GM18870 (cell line): ENCODE measurements at regions not wholly inside any gene's neighbourhood (a gene's known extent, or its start where the extent isn't known, plus 50 kb on each side); places are given as distances from the start of the nearest gene placed in this dataset.
"Not testable (repeated sequence)": the region's sequence is repeated elsewhere in the genome, so short reads cannot be mapped to it uniquely, and the experiment has no call there.

Experiments
- ATAC-seq: cut with Tn5 transposase; IDR thresholded peaks from one replicate; pipeline ENCODE4 v1.9.1; 2021; ENCODE audit warnings: moderate library complexity; ENCODE audit not compliant: unreplicated experiment

DNA sequence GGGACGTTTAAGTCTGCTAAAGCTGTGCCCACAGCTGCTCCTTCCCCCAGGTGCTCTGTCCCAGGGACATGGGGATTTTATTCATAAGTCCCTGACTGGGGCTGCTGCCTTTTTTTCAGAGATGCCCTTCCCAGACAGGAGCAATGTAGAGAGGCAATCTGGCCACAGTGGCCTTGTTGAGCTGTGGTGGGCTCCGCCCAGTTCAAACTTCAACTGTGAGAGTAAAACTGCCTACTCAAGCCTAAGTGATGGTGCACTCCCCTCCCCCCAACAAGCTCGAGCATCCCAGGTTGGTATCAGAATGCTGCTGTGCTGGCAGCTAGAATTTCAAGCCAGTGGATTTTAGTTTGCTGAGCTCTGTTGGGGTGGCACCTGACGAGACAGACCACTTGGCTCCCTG is 1371.4 kb downstream of the ADGRL3 start:
- no peak for ATAC-seq

DNA sequence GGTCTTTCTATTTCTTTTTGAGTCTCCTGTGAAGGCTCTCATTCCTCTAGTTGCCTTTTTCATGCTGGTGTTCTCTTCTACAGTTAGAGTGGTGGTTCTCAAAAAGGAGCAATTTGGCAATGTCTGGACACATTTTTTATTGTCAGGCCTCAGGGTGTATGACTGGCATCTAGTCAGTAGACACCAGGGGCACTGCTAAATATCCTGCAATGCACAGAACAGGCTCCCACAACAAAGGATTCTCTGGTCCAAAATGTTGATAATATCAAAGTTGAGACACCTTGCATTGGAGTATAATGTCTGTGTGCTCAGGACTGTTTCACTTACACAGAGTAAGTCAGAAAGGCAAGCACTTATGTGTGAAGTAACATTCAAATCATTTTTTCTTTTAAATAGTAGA is 1360.7 kb downstream of the ADGRL3 start:
- no peak for ATAC-seq

DNA sequence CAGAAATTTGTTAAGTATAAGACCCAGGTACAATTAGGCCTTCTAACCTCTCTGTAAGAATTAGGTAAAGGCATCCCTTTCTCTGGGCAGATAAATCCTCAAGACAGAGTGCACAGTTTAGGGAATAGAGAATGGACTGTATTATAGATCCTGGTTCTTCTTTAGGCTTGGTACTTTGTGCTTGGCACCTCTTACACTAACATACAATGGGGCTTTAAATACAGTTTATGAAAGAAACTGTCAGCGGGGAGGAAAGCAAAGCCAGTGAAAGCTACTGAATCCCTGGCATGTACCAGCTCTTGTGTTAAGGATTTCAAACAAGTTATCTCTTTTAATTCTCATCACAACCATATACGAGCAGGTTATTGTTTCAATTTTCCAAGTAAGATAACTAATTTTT is 1350.0 kb downstream of the ADGRL3 start:
- no peak for ATAC-seq

DNA sequence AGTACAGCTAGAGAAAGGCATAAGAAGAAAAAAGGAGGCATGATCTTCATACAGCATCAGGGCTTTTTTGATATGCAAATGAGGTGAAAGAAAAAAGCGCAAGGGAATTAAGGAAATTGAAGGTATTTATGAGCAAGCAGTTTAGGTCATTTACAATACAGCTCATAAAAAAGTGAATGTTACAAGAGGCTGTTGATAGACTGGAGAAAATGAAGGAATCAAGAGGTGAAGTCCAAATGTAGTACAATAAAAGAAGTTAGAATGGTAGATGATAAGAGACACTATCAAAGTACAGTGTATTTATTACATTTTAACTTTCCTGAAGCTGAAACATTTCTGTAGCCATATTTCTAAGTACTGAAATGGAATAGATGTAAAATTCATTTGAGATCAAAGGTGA is 1349.5 kb downstream of the ADGRL3 start:
- no peak for ATAC-seq

DNA sequence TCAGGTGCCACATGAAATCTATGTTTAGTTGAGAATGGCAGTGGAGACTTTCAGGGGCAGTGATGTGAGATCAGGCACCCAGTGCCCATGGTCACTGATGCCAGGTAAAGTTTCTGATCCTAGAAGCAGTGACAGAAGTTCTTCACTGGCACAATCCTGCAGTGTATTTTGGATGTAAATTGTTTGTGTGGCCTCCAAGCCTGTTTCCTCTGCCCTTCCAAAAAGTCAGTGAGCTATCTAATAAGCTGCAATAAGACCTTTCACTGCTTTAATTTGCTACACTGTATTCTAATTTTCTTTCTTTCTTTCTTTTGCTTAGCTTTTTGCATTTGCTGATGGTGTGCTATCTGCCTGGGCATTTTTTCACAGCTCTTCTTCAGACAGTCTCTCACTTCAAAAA is 1348.6 kb downstream of the ADGRL3 start:
- no peak for ATAC-seq

DNA sequence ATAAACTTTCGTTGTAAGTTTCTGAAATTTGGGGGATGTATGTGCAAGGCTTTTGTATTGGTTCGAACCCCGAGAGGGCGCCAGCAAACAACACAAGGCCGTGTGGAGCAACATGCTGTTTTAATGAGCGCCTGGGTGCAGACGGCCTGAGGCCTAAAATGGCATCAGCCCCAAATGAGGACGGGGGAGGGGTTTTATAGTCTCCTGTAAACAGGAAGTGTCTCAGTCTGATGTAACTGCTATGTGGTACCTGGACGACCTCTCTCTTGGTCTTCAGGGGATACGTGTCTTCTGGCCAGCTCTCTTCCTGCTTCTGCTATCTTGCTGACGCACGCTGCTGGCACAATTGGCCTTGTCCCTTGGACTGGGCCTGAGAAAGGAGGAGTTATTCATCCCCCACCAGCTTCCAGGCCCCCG is 1348.0 kb downstream of the ADGRL3 start:
- ATAC-seq, result no peak

DNA sequence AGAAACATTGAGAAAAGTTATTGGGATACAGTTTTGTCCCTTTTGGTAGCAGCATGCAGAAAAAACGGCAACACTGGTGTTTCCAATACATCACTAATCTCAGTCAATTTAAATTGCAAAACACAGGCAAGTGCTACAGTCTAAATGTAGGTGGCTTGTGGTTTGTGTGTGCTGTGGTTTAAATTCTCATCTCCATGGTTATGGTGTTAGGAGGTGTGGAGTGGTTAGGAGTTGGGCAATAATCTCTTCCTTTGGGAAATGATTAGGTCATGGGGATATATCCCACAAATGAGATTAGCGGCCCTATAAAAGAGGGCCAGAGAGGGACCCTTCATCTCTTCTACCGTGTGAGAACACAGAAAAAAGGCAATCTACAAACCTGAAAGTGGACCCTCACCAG is 1344.3 kb downstream of the ADGRL3 start:
- no peak for ATAC-seq

DNA sequence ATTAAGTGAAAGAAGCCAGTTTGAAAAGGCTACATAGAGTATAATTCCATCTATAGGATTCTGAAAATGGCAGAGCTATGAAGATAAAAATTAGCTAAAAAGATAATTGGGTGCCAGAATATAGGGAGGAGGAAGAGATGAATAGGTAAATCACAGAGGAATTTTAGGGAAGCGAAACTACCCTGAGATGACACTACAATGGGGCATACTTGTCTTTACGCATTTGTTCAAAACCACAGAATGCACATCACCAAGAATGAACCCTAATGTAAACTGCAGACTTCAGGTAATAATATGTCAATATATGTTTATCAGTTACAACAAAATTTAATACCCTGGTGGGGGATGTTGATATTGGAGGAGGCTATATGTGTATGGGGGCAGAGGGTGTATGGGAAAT is 1342.9 kb downstream of the ADGRL3 start:
- ATAC-seq, result no peak

DNA sequence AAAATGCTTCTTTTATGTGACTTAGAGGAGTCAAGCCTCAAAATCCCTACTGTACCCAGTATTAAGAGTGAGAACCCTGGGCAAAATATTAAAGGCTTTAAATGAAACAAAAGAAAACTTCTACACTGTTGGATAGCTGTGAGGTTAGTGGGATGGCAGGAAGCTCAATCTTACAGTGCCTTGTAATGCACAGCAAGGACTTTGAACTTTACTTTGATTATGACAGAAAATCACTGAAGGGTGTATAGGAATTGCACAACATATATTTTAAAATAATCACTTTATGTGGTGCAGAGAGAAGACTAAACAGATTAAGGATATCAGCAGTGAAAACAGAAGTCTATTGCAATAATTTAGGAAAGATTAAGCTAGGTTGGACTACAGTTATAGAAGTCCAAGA is 1333.4 kb downstream of the ADGRL3 start:
- ATAC-seq, result no peak

DNA sequence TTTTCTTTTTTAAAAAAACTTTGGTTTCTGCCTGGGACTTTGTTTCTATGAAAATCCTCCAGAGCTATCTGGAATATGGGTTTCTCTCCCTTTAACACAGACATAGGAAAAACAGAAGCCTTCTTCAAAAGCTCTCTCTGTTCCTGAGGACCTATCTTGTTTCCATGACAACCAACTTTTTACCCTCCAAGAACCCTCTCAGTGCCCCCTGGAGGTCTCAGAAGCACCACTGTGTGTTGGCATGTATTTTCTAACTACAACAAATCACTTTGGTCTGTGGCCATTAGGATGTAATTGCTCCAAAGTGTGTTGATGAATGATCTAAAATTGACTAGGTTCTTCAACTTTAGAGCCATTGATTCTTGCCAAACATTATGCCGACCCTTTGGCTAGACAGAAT is 1331.6 kb downstream of the ADGRL3 start:
- no peak for ATAC-seq

DNA sequence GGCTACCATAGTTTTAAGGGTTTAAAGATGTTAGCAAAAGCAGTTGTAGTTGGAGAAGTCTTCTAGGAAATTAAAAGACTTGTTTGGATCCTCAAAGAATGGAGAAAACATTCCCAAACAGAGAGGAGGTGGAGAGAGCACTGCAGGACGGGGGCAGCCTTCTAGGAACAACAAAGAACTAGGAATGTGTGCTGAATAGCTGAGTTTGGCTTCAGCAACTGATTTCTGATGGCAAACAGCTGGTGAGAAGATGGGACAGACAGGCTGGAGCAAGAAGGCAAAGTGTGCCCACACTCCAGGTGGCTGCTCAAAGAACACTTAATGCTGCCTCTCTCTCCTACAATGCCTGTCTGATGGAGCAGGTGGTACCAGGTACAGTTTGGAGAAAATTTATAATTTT is 1331.1 kb downstream of the ADGRL3 start:
- no peak for ATAC-seq

DNA sequence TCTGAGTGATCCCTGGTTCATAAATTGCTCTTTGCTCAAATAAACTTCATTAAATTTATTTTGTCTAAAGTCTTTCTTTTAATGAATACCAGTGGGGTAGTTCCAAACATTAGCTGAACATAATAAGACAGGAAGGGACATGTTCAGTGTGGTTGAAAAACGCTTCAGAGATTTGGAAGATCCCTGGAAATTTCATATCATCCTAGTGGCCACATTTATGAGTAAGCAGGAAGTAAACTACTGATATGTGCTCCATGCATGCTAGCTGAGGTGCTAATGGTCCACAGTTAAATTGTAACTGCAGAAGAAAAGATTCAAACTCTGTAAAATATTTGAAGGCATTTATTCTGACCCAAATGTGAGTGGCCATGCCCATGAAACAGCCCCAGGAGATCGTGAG is 1328.7 kb downstream of the ADGRL3 start:
- no peak for ATAC-seq

DNA sequence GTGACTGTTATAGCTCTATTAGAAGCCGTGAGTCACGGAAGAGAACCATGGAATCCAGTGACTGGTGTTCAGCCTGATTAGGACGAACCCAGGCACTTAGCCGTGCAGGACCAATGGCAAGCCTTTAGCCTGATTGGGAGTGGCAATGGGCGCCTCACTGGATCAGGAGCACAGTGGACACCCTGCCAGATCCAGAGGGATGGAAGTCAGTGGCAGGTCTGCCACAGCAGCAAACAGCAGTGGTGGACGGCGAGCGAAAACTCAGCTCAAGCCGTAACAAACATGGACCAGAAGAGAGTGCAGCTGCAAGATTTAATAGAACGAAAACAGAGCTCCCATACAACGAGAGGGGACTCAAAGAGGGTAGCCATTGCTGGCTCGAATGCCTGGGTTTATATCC is 1326.5 kb downstream of the ADGRL3 start:
- no peak for ATAC-seq

DNA sequence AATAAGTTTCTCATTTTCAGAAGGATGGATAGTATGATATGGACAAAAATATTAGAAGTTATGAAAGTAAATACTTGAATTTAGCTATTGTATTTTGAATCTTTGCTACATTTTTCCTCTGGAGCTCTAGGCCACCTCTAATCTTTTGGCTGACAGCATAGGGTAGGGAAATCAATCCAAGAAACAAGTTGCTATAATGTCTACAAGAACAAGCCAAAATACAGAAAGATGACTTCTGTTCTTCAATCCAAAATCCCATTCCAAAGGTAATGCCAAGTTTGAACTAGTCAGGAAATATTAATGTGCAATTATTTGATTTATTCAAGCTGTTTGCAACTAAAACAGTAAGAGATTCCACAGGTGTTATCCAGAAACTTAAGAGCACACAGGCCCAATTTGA is 1323.1 kb downstream of the ADGRL3 start:
- no peak for ATAC-seq

DNA sequence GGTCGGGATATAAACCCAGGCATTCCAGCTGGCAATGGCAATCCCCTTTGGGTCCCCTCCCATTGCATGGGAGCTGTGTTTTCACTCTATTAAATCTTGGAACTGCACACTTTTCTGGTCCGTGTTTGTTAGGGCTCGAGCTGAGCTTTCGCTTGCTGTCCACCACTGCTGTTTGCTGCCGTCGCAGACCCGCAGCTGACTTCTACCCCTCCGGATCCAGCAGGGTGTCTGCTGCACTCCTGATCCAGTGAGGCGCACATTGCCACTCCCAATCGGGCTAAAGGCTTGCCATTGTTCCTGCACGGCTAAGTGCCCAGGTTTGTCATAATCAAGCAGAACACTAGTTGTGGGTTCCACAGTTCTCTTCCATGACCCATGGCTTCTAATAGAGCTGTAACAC is 1322.1 kb downstream of the ADGRL3 start:
- no peak for ATAC-seq

DNA sequence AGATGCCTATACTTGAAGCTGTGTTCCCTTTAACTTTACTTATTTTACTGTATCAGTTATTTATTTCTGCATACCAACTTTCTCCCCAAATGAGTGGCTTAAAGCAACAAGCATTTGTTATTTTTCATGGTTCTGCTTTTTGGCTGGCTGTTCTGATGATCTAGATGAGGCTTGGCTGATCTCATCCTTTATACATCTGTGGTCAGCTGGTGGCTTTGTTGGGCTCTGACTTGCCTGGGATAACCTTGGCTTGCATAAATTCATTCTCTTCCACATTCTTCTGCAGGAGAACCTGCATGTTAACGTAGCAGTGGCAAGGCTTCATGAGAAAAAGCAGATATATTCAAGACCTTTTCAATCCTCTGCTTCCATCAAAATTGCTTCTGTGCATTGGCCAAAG is 1317.6 kb downstream of the ADGRL3 start:
- no peak for ATAC-seq

DNA sequence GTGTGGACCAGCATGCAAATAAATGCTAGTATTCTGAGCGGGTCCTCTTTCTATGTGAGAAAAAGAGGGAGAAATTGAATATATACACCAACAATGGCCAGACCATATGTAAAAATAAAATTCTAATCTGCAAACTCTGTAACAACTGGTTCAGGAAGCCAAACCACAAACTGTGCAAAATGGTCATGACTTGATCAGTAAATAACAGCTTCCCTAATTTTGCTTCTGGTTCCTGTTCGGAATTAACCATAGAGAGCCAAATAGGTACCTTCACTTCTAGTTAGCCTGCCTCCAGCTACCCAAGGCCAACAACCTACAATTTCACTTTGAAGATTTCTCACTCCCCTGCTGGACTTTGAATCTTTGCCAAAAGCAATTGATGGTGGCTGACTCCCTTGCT is 1313.2 kb downstream of the ADGRL3 start:
- no peak for ATAC-seq

DNA sequence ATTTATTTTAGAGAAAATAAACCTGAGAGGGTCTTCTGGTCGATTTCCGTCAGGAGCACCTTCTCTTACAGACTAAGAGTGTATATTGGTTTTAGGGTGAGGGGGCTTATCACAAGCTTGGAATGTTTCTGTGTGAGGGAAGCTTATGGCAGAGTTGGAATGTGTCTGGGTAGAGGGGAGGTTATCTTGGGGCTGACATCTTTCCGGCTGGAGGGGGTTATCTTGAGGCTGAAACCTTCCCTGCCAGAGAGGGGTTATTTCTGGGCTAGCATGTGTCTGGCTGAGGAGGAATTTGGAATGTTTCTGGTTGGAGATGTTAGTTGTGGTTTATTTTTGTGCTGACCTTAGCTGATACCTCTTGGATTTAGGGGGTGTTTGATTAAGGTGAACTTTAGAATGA is 1312.1 kb downstream of the ADGRL3 start:
- no peak for ATAC-seq

DNA sequence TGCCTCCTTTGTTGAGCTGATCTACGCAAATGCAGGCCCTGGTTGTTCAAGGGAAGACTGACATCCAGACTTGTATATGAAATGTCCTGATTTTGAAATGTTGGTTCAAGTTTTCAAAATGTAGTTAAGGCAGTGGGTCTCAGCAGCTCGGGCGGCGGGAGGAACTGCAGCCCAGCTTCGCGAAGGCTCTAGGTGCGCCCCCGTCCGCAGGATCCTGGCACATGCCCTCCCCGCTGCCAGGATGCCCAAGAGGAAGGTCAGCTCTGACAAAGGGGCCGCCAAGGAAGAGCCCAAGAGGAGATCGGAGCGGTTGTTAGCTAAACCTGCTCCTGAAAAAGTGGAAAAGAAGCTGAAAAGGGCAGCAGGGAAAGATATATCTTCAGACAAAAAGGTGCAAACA is 1310.1 kb downstream of the ADGRL3 start:
- no peak for ATAC-seq

DNA sequence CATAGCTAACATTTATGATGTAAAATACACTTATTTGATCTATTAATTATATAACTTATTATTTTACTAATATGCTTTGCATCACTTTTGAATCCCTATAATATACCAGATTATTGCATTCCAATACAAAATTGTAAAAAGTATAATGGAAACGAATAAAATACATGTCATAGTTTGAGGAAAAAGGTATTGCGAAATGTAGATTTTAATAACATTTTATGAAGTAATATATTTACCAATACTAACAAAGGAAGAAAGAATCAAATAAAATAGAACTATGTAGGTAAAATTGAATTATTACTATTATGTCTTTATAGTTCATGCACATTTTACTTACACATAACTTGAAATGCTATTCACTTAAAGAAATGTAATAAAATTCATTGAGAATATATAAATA is 1300.2 kb downstream of the ADGRL3 start:
- no peak for ATAC-seq

DNA sequence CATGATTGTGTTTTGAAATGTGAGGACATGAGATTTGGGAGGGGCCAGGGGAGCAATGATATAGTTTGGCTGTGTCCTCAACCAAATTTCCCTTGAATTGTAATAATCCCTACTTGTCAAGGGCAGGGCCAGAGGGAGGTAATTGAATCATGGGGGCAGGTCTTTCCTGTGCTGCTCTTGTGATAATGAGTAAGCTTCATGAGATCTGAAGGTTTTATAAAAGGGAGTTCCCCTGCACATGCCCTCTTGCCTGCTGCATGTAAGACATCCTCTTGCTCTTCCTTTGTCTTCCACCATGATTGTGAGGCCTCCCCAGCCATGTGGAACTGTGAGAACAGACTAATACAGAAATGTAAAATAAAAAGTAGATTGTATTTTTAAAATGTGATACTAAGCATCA is 1294.9 kb downstream of the ADGRL3 start:
- ATAC-seq, result no peak

DNA sequence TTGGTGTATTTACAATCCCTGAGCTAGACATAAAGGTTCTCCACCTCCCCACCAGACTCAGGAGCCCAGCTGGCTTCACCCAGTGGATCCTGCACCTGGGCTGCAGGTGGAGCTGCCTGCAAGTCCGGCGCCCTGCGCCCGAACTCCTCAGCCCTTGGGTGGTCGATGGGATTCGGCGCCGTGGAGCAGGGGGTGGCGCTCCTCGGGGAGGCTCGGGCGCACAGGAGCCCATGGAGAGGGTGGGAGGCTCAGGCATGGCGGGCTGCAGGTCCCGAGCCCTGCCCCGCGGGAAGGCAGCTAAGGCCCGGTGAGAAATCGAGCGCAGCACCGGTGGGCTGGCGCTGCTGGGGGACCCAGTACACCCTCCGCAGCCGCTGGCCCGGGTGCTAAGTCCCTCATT is 1291.6 kb downstream of the ADGRL3 start:
- not testable (repeated sequence) for ATAC-seq

DNA sequence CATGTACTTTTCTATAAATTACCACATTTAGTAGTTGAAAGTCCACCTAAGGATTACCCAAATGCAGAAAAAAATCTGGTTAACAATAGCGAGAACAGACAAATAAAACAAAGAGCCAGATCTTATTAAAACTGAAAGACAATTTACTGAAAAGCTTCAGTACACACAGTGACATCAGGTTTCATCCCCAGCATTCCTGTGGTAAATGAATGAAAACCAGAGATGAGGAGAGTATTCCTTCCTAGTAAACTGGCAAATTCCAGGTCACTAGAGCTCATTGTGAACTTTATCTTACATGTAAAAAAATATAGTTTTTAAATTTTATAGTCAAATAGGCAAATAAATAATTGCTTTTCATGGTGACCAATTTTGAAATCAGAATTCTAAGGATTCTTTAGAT is 1290.5 kb downstream of the ADGRL3 start:
- ATAC-seq, result no peak

DNA sequence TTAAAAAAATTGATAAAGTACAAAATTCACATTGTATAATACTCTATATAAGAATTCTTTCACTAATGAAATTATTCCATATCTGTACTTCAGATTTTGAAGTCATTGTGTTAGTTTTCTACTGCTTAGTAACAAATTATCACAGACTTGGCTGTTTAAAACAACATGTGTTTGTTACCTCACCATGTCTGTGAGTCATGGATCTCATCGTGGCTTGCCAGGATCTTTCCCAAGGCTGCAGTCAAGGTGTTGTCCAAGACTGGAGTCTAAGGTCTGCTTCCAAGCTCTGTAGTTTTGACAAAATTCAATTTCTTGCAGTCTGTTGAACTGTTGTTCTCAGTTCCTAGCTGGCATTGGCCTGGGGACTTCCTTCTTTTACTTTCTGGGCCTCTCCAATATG is 1286.9 kb downstream of the ADGRL3 start:
- ATAC-seq, result no peak
